Activated T-cell treated with anti-CD3 and anti-CD28 coated beads, Interleukin-2, amount 50 U/mL, for 24 hours (primary cell): ENCODE measurements at regions not wholly inside any gene's neighbourhood (a gene's known extent, or its start where the extent isn't known, plus 50 kb on each side); places are given as distances from the start of the nearest gene placed in this dataset.
A peak's percentile ranks its signal among the peaks of the same experiment; 100 is the strongest.

Source experiments
- DNase-seq: peaks from one replicate; pipeline ENCODE4 v3.0.0-alpha.2; 2020
- H3K27ac Mint-ChIP-seq: 2 replicates; pipeline ENCODE4 v1.8.0; 2020; ENCODE audit warnings: mild to moderate bottlenecking, mixed read lengths
- H3K27me3 Mint-ChIP-seq: 2 replicates; pipeline ENCODE4 v1.8.0; 2020; ENCODE audit warnings: mixed read lengths
- H3K36me3 Mint-ChIP-seq: 2 replicates; pipeline ENCODE4 v1.8.0; 2020; ENCODE audit warnings: low read depth, mixed read lengths
- H3K4me1 Mint-ChIP-seq: 2 replicates; pipeline ENCODE4 v1.8.0; 2020; ENCODE audit warnings: low read depth, mixed read lengths
- H3K4me3 Mint-ChIP-seq: 2 replicates; pipeline ENCODE4 v1.8.0; 2020; ENCODE audit warnings: mild to moderate bottlenecking, moderate library complexity, mixed read lengths
- H3K9me3 Mint-ChIP-seq: 2 replicates; pipeline ENCODE4 v1.8.0; 2020; ENCODE audit warnings: mixed read lengths

GRCh38 chr20:59393142-59393541 lies 92.7 kb downstream of the EDN3 start:
- H3K4me1 Mint-ChIP-seq = no peaks in the 10 kb centered on the region

GRCh38 chr20:59395729-59396128 lies 95.3 kb downstream of the EDN3 start:
- H3K4me1 Mint-ChIP-seq = no peaks in the 10 kb centered on the region
- peaks cover 4% of the 10 kb centered on the region for H3K27me3 Mint-ChIP-seq
- no peak for DNase-seq
- H3K36me3 Mint-ChIP-seq = no peaks in the 10 kb centered on the region
- no peaks in the 10 kb centered on the region for H3K9me3 Mint-ChIP-seq
- no peak overlapping the region for H3K27ac Mint-ChIP-seq
- H3K4me3 Mint-ChIP-seq = no peak overlapping the region

More at GRCh38 chr20:59393142-59393541, 92.7 kb downstream of the EDN3 start:
- Mint-ChIP-seq H3K27ac (no peak overlapping the region), H3K4me3 (no peak overlapping the region), H3K27me3 (peaks cover 4% of the 10 kb centered on the region), H3K36me3 (no peaks in the 10 kb centered on the region), H3K9me3 (no peaks in the 10 kb centered on the region)
- no peak for DNase-seq

- no peak for DNase-seq
- Mint-ChIP-seq H3K36me3 (no peaks in the 10 kb centered on the region), H3K27ac (no peak overlapping the region), H3K4me1 (peaks cover 2% of the 10 kb centered on the region), H3K27me3 (peaks cover 4% of the 10 kb centered on the region), H3K9me3 (no peaks in the 10 kb centered on the region), H3K4me3 (no peak overlapping the region)
Measured at GRCh38 chr20:59398537-59399205, 98.3 kb downstream of the EDN3 start.

GRCh38 chr20:59399426-59400099 lies 99.2 kb downstream of the EDN3 start:
- Mint-ChIP-seq H3K9me3 (no peaks in the 10 kb centered on the region), H3K4me1 (peaks cover 5% of the 10 kb centered on the region), H3K27me3 (peaks cover 8% of the 10 kb centered on the region), H3K4me3 (no peak overlapping the region), H3K36me3 (no peaks in the 10 kb centered on the region), H3K27ac (no peak overlapping the region)
- DNase-seq = no peak

GRCh38 chr20:59400708-59401107 lies 100.3 kb downstream of the EDN3 start:
- Mint-ChIP-seq H3K4me1 (peaks cover 5% of the 10 kb centered on the region), H3K27me3 (peaks cover 16% of the 10 kb centered on the region), H3K9me3 (no peaks in the 10 kb centered on the region), H3K27ac (no peak overlapping the region), H3K36me3 (no peaks in the 10 kb centered on the region), H3K4me3 (no peak overlapping the region)
- DNase-seq = no peak

GRCh38 chr20:59402681-59403080 lies 102.3 kb downstream of the EDN3 start:
- Mint-ChIP-seq H3K9me3 (no peaks in the 10 kb centered on the region), H3K4me3 (no peak overlapping the region), H3K36me3 (no peaks in the 10 kb centered on the region), H3K27ac (no peak overlapping the region), H3K27me3 (peaks cover 23% of the 10 kb centered on the region), H3K4me1 (peaks cover 5% of the 10 kb centered on the region)
- DNase-seq = no peak

- peak; percentile 90 for DNase-seq
- peaks cover 5% of the 10 kb centered on the region for H3K4me1 Mint-ChIP-seq
- peaks cover 23% of the 10 kb centered on the region for H3K27me3 Mint-ChIP-seq
- H3K4me3 Mint-ChIP-seq = no peak overlapping the region
- H3K27ac Mint-ChIP-seq = peak overlapping the region; percentile 56
- no peaks in the 10 kb centered on the region for H3K36me3 Mint-ChIP-seq
- no peaks in the 10 kb centered on the region for H3K9me3 Mint-ChIP-seq
Measured at GRCh38 chr20:59403261-59403961, 103.0 kb downstream of the EDN3 start.

GRCh38 chr20:59403962-59404314 lies 103.5 kb downstream of the EDN3 start:
- Mint-ChIP-seq H3K27ac (no peak overlapping the region), H3K4me1 (peaks cover 5% of the 10 kb centered on the region)

GRCh38 chr20:59404749-59405148 lies 104.3 kb downstream of the EDN3 start:
- Mint-ChIP-seq H3K27me3 (peaks cover 23% of the 10 kb centered on the region), H3K4me3 (no peak overlapping the region), H3K27ac (no peak overlapping the region), H3K36me3 (no peaks in the 10 kb centered on the region), H3K9me3 (no peaks in the 10 kb centered on the region), H3K4me1 (peaks cover 5% of the 10 kb centered on the region)
- no peak for DNase-seq

More at GRCh38 chr20:59403962-59404314, 103.5 kb downstream of the EDN3 start:
- Mint-ChIP-seq H3K4me3 (no peak overlapping the region), H3K9me3 (no peaks in the 10 kb centered on the region), H3K27me3 (peaks cover 23% of the 10 kb centered on the region), H3K36me3 (no peaks in the 10 kb centered on the region)
- no peak for DNase-seq

- DNase-seq = no peak
- Mint-ChIP-seq H3K27ac (no peak overlapping the region), H3K27me3 (peaks cover 23% of the 10 kb centered on the region), H3K4me3 (no peak overlapping the region), H3K36me3 (no peaks in the 10 kb centered on the region), H3K4me1 (peaks cover 5% of the 10 kb centered on the region), H3K9me3 (no peaks in the 10 kb centered on the region)
Measured at GRCh38 chr20:59405226-59406200, 105.1 kb downstream of the EDN3 start.

GRCh38 chr20:59406446-59406845 lies 106.0 kb downstream of the EDN3 start:
- no peaks in the 10 kb centered on the region for H3K9me3 Mint-ChIP-seq
- H3K36me3 Mint-ChIP-seq = no peaks in the 10 kb centered on the region
- DNase-seq = no peak
- H3K27me3 Mint-ChIP-seq = peaks cover 23% of the 10 kb centered on the region
- H3K4me1 Mint-ChIP-seq = peaks cover 5% of the 10 kb centered on the region
- H3K4me3 Mint-ChIP-seq = no peak overlapping the region
- H3K27ac Mint-ChIP-seq = no peak overlapping the region

GRCh38 chr20:59411170-59411569 lies 110.8 kb downstream of the EDN3 start:
- Mint-ChIP-seq H3K4me1 (no peaks in the 10 kb centered on the region), H3K9me3 (no peaks in the 10 kb centered on the region), H3K27me3 (peaks cover 8% of the 10 kb centered on the region), H3K36me3 (no peaks in the 10 kb centered on the region), H3K4me3 (no peak overlapping the region), H3K27ac (no peak overlapping the region)
- DNase-seq = no peak

GRCh38 chr20:59411589-59411988 lies 111.2 kb downstream of the EDN3 start:
- no peaks in the 10 kb centered on the region for H3K9me3 Mint-ChIP-seq
- no peak overlapping the region for H3K4me3 Mint-ChIP-seq
- no peaks in the 10 kb centered on the region for H3K4me1 Mint-ChIP-seq
- peaks cover 8% of the 10 kb centered on the region for H3K27me3 Mint-ChIP-seq
- H3K27ac Mint-ChIP-seq = no peak overlapping the region
- DNase-seq = no peak
- H3K36me3 Mint-ChIP-seq = no peaks in the 10 kb centered on the region

GRCh38 chr20:59412181-59412580 lies 111.8 kb downstream of the EDN3 start:
- no peaks in the 10 kb centered on the region for H3K4me1 Mint-ChIP-seq
- H3K9me3 Mint-ChIP-seq = no peaks in the 10 kb centered on the region
- no peak overlapping the region for H3K27ac Mint-ChIP-seq
- no peak overlapping the region for H3K4me3 Mint-ChIP-seq
- no peak for DNase-seq
- H3K36me3 Mint-ChIP-seq = no peaks in the 10 kb centered on the region
- peaks cover 10% of the 10 kb centered on the region for H3K27me3 Mint-ChIP-seq
